ENCODE measurements at regions not wholly inside any gene's neighbourhood (a gene's known extent, or its start where the extent isn't known, plus 50 kb on each side); places are given as distances from the start of the nearest gene placed in this dataset.

GRCh38 chr20:17808357-17808756, 108.6 kb downstream of the BANF2 start:
- no peak for TF ChIP-seq ATF3 (IDR thresholded peaks at IDR 0.05)
- no peak for TF ChIP-seq CTCF (IDR thresholded peaks at IDR 0.05 in 2 of 3, conservative IDR thresholded peaks at IDR 0.05 in 1 of 3; ENCODE audit: borderline replicate concordance in 1 of 3, insufficient read depth in 1 of 3, low read depth in 2 of 3, low read length in 2 of 3)
- TF ChIP-seq POLR2AphosphoS5 (IDR thresholded peaks at IDR 0.05; ENCODE audit: low read depth, low read length), result no peak
- no peak for TF ChIP-seq TCF7L2 (IDR thresholded peaks at IDR 0.05; ENCODE audit: borderline replicate concordance, extremely low read depth, insufficient read depth, insufficient read length)
- TF ChIP-seq JUND (IDR thresholded peaks at IDR 0.05), result no peak
- TF ChIP-seq EZH2 (IDR thresholded peaks at IDR 0.05), result no peak
- no peak for TF ChIP-seq ELF1 (IDR thresholded peaks at IDR 0.05; ENCODE audit: borderline replicate concordance, low read depth)
- TF ChIP-seq MAX (IDR thresholded peaks at IDR 0.05), result no peak
- no peak for TF ChIP-seq POLR2A (IDR thresholded peaks at IDR 0.05; ENCODE audit: borderline replicate concordance, extremely low read depth, insufficient read depth, insufficient read length)
- no peak for TF ChIP-seq SP1 (IDR thresholded peaks at IDR 0.05; ENCODE audit: low read depth)
- no peak for TF ChIP-seq EGR1 (IDR thresholded peaks at IDR 0.05; ENCODE audit: low read depth)

All from HCT116 (cell line).